ENCODE measurements at regions not wholly inside any gene's neighbourhood (a gene's known extent, or its start where the extent isn't known, plus 50 kb on each side); places are given as distances from the start of the nearest gene placed in this dataset.

- TF ChIP-seq CTCF (IDR thresholded peaks at IDR 0.05) (no peak), SIN3A (IDR thresholded peaks at IDR 0.05; ENCODE audit: borderline replicate concordance, insufficient read depth, low read depth, low read length) (no peak), TCF7L2 (IDR thresholded peaks at IDR 0.05; ENCODE audit: low read depth, low read length) (no peak), REST (IDR thresholded peaks at IDR 0.05; ENCODE audit: insufficient read depth in 1 of 2, low read depth in 2 of 2, low read length in 1 of 2) (no peak)
These were observed 155.0 kb downstream of the TMEM167A start for GRCh38 chr5:82922086-82922734.
